ENCODE measurements at regions not wholly inside any gene's neighbourhood (a gene's known extent, or its start where the extent isn't known, plus 50 kb on each side); places are given as distances from the start of the nearest gene placed in this dataset.

DNA sequence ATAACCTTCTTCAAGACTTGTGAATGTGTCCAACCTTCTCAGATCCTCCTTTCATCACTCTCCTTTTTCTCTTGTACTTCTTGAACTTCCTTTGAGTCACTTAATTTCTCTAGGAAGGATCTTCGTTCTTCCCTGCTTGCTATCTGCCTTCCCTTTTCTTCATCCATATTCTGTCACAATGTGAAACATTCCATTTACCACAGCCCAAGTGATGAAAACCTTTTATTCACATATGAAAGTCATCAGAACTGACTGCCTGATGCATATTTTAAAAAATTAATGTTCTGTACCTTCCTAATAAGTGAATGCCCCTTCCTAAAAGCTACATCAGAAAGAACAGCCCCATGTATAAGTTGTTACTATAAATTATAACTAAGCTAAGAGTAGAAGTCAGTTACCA lies 520.4 kb upstream of the LUZP2 start:
- H3K27me3 ChIP-seq (ENCODE audit: control insufficient read depth in 2 of 2, insufficient read depth in 2 of 2, low read length in 2 of 2) = no peaks in the 10 kb centered on the region
- no peak overlapping the region for H3K27ac ChIP-seq (ENCODE audit: low read depth in 2 of 2, low read length in 2 of 2)
- no peaks in the 10 kb centered on the region for H3K36me3 ChIP-seq (ENCODE audit: control insufficient read depth in 2 of 2, insufficient read depth in 2 of 2, low read length in 2 of 2)
- no peak overlapping the region for H3K9ac ChIP-seq (ENCODE audit: low read depth in 1 of 2, low read length in 2 of 2)
- no peaks in the 10 kb centered on the region for H3K9me3 ChIP-seq (ENCODE audit: control insufficient read depth in 2 of 2, low read length in 2 of 2)
- no peak overlapping the region for H3K4me3 ChIP-seq (ENCODE audit: low read length in 2 of 2)
- no peaks in the 10 kb centered on the region for H3K4me1 ChIP-seq (ENCODE audit: control insufficient read depth in 2 of 2, insufficient read depth in 2 of 2, low read length in 2 of 2)

DNA sequence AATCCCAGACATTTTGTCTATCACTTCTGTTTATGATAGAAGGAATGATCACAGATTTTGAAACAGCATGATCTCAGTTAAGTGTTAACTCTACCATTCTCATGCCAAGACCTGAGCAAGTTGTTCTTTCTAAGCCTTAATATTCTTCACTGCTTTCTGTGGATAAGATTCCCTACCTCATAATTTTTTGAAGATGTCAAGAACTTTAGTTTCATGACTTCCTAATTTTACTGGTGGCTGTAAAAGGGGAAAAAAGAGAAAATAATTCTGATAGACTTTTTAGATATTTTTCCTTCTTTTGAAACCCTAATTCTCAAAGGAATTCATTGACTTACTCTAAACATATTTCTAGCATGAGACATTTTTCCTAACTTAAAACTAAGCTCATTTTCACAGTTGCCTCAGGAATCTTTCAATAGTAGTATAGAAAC lies 520.0 kb upstream of the LUZP2 start:
- Histone ChIP-seq H3K4me1 (ENCODE audit: control insufficient read depth in 2 of 2, insufficient read depth in 2 of 2, low read length in 2 of 2) (no peaks in the 10 kb centered on the region), H3K9ac (ENCODE audit: low read depth in 1 of 2, low read length in 2 of 2) (no peak overlapping the region), H3K4me3 (ENCODE audit: low read length in 2 of 2) (no peak overlapping the region), H3K9me3 (ENCODE audit: control insufficient read depth in 2 of 2, low read length in 2 of 2) (no peaks in the 10 kb centered on the region), H3K27ac (ENCODE audit: low read depth in 2 of 2, low read length in 2 of 2) (no peak overlapping the region), H3K36me3 (ENCODE audit: control insufficient read depth in 2 of 2, insufficient read depth in 2 of 2, low read length in 2 of 2) (no peaks in the 10 kb centered on the region), H3K27me3 (ENCODE audit: control insufficient read depth in 2 of 2, insufficient read depth in 2 of 2, low read length in 2 of 2) (no peaks in the 10 kb centered on the region)

DNA sequence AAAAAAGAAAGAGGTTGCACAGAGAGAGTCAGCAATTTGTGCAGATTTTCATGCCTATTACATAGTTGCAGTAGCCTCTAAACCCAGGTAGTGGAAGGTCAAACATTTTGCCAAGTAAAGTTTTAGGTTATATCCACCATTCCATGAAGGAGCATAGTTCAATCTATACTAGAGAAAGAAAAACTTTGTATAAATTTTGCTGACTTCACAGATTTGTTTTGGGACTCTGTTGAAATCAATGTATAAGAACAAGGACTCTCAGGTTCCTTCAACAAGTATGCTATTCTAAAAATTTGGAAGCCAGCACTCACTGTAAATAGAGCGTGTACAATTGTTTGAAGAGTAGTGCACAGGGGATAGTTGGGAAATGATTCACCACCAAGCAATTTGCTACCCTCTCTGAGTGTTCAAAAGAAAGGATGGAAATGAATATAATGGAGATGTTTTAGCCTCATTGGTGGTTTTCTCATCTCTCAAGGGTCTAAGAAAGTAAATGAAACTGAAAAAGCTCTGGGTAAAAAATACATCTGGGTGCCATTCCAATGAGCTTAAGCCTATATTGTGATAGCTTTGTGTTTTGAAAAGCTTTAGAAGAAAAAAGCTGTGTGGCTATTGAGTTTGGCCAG lies 508.4 kb upstream of the LUZP2 start:
- Histone ChIP-seq H3K36me3 (ENCODE audit: control insufficient read depth in 2 of 2, insufficient read depth in 2 of 2, low read length in 2 of 2) (no peaks in the 10 kb centered on the region), H3K27ac (ENCODE audit: low read depth in 2 of 2, low read length in 2 of 2) (no peak overlapping the region), H3K9ac (ENCODE audit: low read depth in 1 of 2, low read length in 2 of 2) (no peak overlapping the region), H3K9me3 (ENCODE audit: control insufficient read depth in 2 of 2, low read length in 2 of 2) (peaks cover 0 to 2% of the 10 kb centered on the region in 2 donors), H3K4me3 (ENCODE audit: low read length in 2 of 2) (no peak overlapping the region), H3K27me3 (ENCODE audit: control insufficient read depth in 2 of 2, insufficient read depth in 2 of 2, low read length in 2 of 2) (no peaks in the 10 kb centered on the region), H3K4me1 (ENCODE audit: control insufficient read depth in 2 of 2, insufficient read depth in 2 of 2, low read length in 2 of 2) (no peaks in the 10 kb centered on the region)

DNA sequence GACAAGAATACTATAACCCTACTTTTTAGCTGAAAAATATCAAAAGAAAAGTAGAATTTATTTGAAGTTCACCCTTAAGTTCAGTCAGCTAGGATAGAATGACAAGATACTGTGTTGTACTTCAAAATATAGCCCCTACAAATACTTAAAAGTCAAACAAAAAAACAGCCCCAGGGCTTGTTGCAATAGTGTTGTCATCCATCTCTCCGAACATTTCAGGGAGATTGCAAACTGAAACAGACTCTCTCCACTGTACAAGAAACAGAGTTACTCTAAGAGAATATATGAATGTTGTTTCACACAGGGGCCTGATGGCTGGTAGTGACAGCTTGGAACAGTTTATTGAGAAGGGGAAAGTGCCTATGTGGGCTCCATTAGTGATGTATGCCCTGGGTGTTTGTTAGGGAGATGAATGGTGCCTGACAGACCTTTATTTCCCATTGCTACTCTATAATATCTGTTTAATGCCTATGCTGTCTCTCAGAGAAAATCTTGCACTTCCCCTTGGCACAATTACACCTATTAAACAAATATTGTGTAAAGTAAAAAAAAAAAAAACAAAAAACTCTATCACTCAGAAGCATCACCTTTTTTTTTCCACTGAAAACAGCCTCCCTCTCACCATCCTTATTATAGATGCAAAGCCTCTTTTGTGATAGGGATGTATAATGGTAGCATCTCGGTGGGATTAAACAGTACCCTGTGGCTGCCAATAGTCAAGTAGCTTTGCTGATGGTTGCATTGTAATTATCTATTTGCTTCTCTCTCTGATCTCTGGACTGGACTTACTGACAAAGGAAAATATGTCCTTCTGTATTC lies 506.3 kb upstream of the LUZP2 start:
- H3K36me3 ChIP-seq (ENCODE audit: control insufficient read depth in 2 of 2, insufficient read depth in 2 of 2, low read length in 2 of 2) = no peaks in the 10 kb centered on the region

DNA sequence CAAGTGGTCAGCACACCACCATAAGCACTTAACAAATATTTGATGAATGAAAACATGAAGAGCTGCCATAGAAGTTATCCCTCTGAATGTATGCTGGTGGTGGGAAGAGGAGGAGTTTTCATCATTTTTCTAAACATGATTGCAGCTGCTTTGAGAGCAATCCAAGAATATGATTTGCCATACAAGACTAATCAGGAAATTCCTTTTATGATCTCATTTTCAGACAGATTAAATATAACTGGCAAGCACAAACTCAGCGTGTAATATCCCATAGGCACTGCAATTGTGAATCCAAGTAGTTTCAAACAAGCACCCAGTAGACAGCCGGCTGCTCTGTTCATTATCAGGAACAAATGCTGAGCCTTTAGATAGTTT lies 505.7 kb upstream of the LUZP2 start:
- Histone ChIP-seq H3K27me3 (ENCODE audit: control insufficient read depth in 2 of 2, insufficient read depth in 2 of 2, low read length in 2 of 2) (no peaks in the 10 kb centered on the region), H3K9ac (ENCODE audit: low read depth in 1 of 2, low read length in 2 of 2) (no peak overlapping the region), H3K4me3 (ENCODE audit: low read length in 2 of 2) (no peak overlapping the region), H3K9me3 (ENCODE audit: control insufficient read depth in 2 of 2, low read length in 2 of 2) (no peaks in the 10 kb centered on the region), H3K4me1 (ENCODE audit: control insufficient read depth in 2 of 2, insufficient read depth in 2 of 2, low read length in 2 of 2) (no peaks in the 10 kb centered on the region), H3K36me3 (ENCODE audit: control insufficient read depth in 2 of 2, insufficient read depth in 2 of 2, low read length in 2 of 2) (no peaks in the 10 kb centered on the region), H3K27ac (ENCODE audit: low read depth in 2 of 2, low read length in 2 of 2) (no peak overlapping the region)

More for the DNA sequence above, 506.3 kb upstream of the LUZP2 start:
- Histone ChIP-seq H3K9ac (ENCODE audit: low read depth in 1 of 2, low read length in 2 of 2) (no peak overlapping the region), H3K4me1 (ENCODE audit: control insufficient read depth in 2 of 2, insufficient read depth in 2 of 2, low read length in 2 of 2) (no peaks in the 10 kb centered on the region), H3K9me3 (ENCODE audit: control insufficient read depth in 2 of 2, low read length in 2 of 2) (peaks cover 0 to 2% of the 10 kb centered on the region in 2 donors), H3K27me3 (ENCODE audit: control insufficient read depth in 2 of 2, insufficient read depth in 2 of 2, low read length in 2 of 2) (no peaks in the 10 kb centered on the region), H3K27ac (ENCODE audit: low read depth in 2 of 2, low read length in 2 of 2) (no peak overlapping the region), H3K4me3 (ENCODE audit: low read length in 2 of 2) (no peak overlapping the region)

DNA sequence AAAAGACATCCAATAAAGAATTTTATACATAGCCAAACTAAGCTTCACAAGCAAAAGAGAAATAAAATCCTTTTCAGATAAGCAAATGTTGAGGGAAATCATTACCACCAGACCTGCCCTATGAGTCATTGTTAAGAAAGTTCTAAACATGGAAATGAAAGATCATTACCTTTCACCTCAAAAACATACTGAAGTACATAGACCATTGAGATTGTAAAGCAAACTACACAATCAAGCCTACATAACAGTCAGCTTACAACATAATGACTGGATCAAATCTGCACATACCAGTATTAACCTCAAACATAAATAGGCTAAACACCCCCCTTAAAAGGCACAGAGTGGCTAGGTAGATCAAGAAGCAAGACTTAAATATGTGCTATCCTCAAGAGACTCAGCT lies 501.0 kb upstream of the LUZP2 start:
- H3K9me3 ChIP-seq (ENCODE audit: control insufficient read depth in 2 of 2, low read length in 2 of 2) = no peaks in the 10 kb centered on the region
- H3K27ac ChIP-seq (ENCODE audit: low read depth in 2 of 2, low read length in 2 of 2) = peak overlapping the region; percentile 24 to 66
- H3K4me1 ChIP-seq (ENCODE audit: control insufficient read depth in 2 of 2, insufficient read depth in 2 of 2, low read length in 2 of 2) = peaks cover 0 to 2% of the 10 kb centered on the region in 2 donors
- H3K4me3 ChIP-seq (ENCODE audit: low read length in 2 of 2) = no peak overlapping the region
- no peaks in the 10 kb centered on the region for H3K36me3 ChIP-seq (ENCODE audit: control insufficient read depth in 2 of 2, insufficient read depth in 2 of 2, low read length in 2 of 2)
- H3K27me3 ChIP-seq (ENCODE audit: control insufficient read depth in 2 of 2, insufficient read depth in 2 of 2, low read length in 2 of 2) = no peaks in the 10 kb centered on the region
- H3K9ac ChIP-seq (ENCODE audit: low read depth in 1 of 2, low read length in 2 of 2) = no peak overlapping the region

DNA sequence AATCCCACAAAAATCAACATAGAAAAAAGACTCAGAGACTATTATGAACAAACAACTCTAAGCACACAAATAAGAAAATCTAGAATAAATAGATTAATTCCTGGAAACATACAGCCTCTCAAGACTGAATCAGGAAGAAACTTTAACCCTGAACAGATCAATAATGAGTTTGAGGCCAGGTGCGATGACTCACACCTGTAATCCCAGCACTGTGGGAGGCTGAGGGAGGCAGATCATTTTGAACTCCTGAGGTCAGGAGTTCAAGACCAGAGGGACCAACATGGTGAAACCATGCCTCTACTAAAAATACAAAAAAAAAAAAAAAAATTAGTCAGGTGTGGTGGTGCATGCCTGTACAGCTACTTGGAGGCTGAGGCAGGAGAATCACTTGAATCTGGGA lies 499.5 kb upstream of the LUZP2 start:
- no peaks in the 10 kb centered on the region for H3K9me3 ChIP-seq (ENCODE audit: control insufficient read depth in 2 of 2, low read length in 2 of 2)
- H3K36me3 ChIP-seq (ENCODE audit: control insufficient read depth in 2 of 2, insufficient read depth in 2 of 2, low read length in 2 of 2) = no peaks in the 10 kb centered on the region
- no peaks in the 10 kb centered on the region for H3K27me3 ChIP-seq (ENCODE audit: control insufficient read depth in 2 of 2, insufficient read depth in 2 of 2, low read length in 2 of 2)
- H3K27ac ChIP-seq (ENCODE audit: low read depth in 2 of 2, low read length in 2 of 2) = no peak overlapping the region
- H3K9ac ChIP-seq (ENCODE audit: low read depth in 1 of 2, low read length in 2 of 2) = no peak overlapping the region
- H3K4me1 ChIP-seq (ENCODE audit: control insufficient read depth in 2 of 2, insufficient read depth in 2 of 2, low read length in 2 of 2) = peaks cover 0 to 2% of the 10 kb centered on the region in 2 donors
- no peak overlapping the region for H3K4me3 ChIP-seq (ENCODE audit: low read length in 2 of 2)

DNA sequence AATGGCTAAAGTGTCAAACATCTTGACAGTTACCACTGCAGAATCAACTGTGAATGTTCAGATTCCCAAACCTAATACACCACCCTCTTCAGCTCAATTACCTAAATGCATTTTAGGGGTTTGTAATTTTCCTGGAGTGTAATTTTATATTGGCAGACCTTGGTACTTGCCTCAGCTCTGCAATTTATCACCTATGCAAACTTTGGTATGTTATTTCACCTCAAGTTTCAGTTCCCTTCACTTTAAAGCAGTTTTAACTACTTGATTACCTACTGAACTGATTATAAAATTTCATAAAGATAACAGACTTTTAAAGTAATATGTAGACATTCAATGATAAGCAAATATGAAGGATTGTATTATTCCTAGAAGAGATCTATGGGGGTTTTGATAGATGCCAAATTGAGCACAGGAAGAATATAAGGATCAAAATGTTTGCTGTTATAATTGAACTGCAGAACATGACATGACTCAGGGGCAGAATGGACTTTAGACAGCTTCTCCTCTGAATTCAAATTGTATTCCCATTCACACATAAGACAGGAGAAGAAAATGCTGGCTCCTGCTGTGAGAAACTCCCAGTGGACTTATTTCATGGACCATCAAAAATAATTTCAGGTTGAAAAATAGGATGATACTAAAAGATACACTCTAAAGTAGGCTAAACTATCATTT lies 491.5 kb upstream of the LUZP2 start:
- H3K4me1 ChIP-seq (ENCODE audit: control insufficient read depth in 2 of 2, insufficient read depth in 2 of 2, low read length in 2 of 2) = peaks cover 0 to 4% of the 10 kb centered on the region in 2 donors

DNA sequence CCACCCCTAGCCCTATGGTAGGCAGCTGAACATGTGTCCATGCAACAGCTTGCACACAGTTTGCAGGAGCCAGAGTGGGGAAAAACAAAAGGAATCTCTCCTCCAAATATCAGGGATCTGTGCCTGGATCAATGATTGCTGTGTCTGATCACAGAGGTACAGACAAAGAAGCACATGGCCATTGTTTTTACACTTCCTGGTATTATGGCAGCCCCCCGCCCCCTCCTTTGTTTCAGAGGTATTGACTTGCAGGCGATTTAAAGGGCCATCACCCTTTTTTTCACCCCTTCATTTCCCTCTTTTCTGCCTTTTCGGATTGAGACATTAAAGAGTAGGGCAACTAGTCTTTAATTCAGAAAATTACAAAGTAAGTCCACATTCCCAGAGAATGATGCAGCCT lies 453.0 kb upstream of the LUZP2 start:
- no peaks in the 10 kb centered on the region for H3K27me3 ChIP-seq (ENCODE audit: control insufficient read depth in 2 of 2, insufficient read depth in 2 of 2, low read length in 2 of 2)
- no peak overlapping the region for H3K9ac ChIP-seq (ENCODE audit: low read depth in 1 of 2, low read length in 2 of 2)
- no peaks in the 10 kb centered on the region for H3K9me3 ChIP-seq (ENCODE audit: control insufficient read depth in 2 of 2, low read length in 2 of 2)
- H3K4me1 ChIP-seq (ENCODE audit: control insufficient read depth in 2 of 2, insufficient read depth in 2 of 2, low read length in 2 of 2) = no peaks in the 10 kb centered on the region
- no peak overlapping the region for H3K27ac ChIP-seq (ENCODE audit: low read depth in 2 of 2, low read length in 2 of 2)
- no peak overlapping the region for H3K4me3 ChIP-seq (ENCODE audit: low read length in 2 of 2)
- no peaks in the 10 kb centered on the region for H3K36me3 ChIP-seq (ENCODE audit: control insufficient read depth in 2 of 2, insufficient read depth in 2 of 2, low read length in 2 of 2)

More for the DNA sequence above, 491.5 kb upstream of the LUZP2 start:
- Histone ChIP-seq H3K36me3 (ENCODE audit: control insufficient read depth in 2 of 2, insufficient read depth in 2 of 2, low read length in 2 of 2) (no peaks in the 10 kb centered on the region), H3K27me3 (ENCODE audit: control insufficient read depth in 2 of 2, insufficient read depth in 2 of 2, low read length in 2 of 2) (no peaks in the 10 kb centered on the region), H3K9ac (ENCODE audit: low read depth in 1 of 2, low read length in 2 of 2) (no peak overlapping the region), H3K27ac (ENCODE audit: low read depth in 2 of 2, low read length in 2 of 2) (no peak overlapping the region), H3K9me3 (ENCODE audit: control insufficient read depth in 2 of 2, low read length in 2 of 2) (no peaks in the 10 kb centered on the region), H3K4me3 (ENCODE audit: low read length in 2 of 2) (no peak overlapping the region)

DNA sequence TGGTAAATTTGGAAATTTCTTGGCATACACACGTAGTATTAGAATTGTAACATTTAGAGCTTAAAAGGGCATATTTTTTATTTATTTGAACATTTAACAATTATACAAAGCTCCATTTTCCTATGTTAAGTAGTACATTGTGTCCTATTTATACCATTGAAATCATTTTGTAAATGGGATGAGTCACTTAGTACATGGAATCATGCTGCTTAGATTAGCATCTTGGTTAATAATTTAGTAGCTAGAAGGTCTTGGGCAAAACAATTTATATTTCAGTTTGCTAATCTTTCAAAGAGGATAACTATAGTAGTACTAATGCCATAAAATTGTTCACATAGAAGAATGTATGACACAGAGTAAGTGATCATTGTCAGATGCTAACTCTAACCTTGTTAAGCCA lies 450.1 kb upstream of the LUZP2 start:
- no peak overlapping the region for H3K9ac ChIP-seq (ENCODE audit: low read depth in 1 of 2, low read length in 2 of 2)
- no peak overlapping the region for H3K4me3 ChIP-seq (ENCODE audit: low read length in 2 of 2)
- no peaks in the 10 kb centered on the region for H3K27me3 ChIP-seq (ENCODE audit: control insufficient read depth in 2 of 2, insufficient read depth in 2 of 2, low read length in 2 of 2)
- no peaks in the 10 kb centered on the region for H3K9me3 ChIP-seq (ENCODE audit: control insufficient read depth in 2 of 2, low read length in 2 of 2)
- no peak overlapping the region for H3K27ac ChIP-seq (ENCODE audit: low read depth in 2 of 2, low read length in 2 of 2)
- no peaks in the 10 kb centered on the region for H3K36me3 ChIP-seq (ENCODE audit: control insufficient read depth in 2 of 2, insufficient read depth in 2 of 2, low read length in 2 of 2)
- no peaks in the 10 kb centered on the region for H3K4me1 ChIP-seq (ENCODE audit: control insufficient read depth in 2 of 2, insufficient read depth in 2 of 2, low read length in 2 of 2)

Data from mucosa of rectum (tissue), 2 donors.